GM23338 (cell line): ENCODE measurements at regions not wholly inside any gene's neighbourhood (a gene's known extent, or its start where the extent isn't known, plus 50 kb on each side); places are given as distances from the start of the nearest gene placed in this dataset.

Experiments used
- ATAC-seq: fragments of 200-7000 bp; cut with Tn5 transposase; 3 replicates; pipeline ENCODE4 v1.9.1; 2020
- DNase-seq: peaks from one replicate; pipeline ENCODE4 v3.0.0-alpha.2; 2015; ENCODE audit warnings: low spot score
- H2AFZ ChIP-seq: fragments of 200-600 bp; sonication (generic); 2 replicates; pipeline ENCODE4 v1.8.0; 2016; ENCODE audit warnings: antibody characterized with exemption, mild to moderate bottlenecking, moderate library complexity
- H3F3A ChIP-seq: fragments of 200-600 bp; sonication (generic); replicated peaks from 2 replicates; pipeline ENCODE4 v1.8.0; 2017; ENCODE audit warnings: antibody characterized with exemption, mixed run types, low read depth
- H3K27ac ChIP-seq: fragments of 200-600 bp; sonication (generic); 2 replicates; pipeline ENCODE4 v1.6.1; 2016; ENCODE audit warnings: low read depth
- H3K27me3 ChIP-seq: fragments of 200-600 bp; sonication (generic); 2 replicates; pipeline ENCODE4 v1.8.0; 2016; ENCODE audit warnings: mild to moderate bottlenecking, mixed run types, moderate library complexity; ENCODE audit not compliant: insufficient read depth
- H3K36me3 ChIP-seq: fragments of 200-600 bp; sonication (generic); 2 replicates; pipeline ENCODE4 v1.8.0; 2016; ENCODE audit warnings: mild to moderate bottlenecking; ENCODE audit not compliant: insufficient read depth
- H3K4me1 ChIP-seq: fragments of 200-600 bp; sonication (generic); 2 replicates; pipeline ENCODE4 v1.8.0; 2016; ENCODE audit warnings: mild to moderate bottlenecking, moderate library complexity; ENCODE audit not compliant: insufficient read depth
- H3K4me2 ChIP-seq: fragments of 200-600 bp; sonication (generic); 2 replicates; pipeline ENCODE4 v1.7.1; 2017; ENCODE audit warnings: mixed run types
- H3K4me3 ChIP-seq: fragments of 200-600 bp; sonication (generic); 2 replicates; pipeline ENCODE4 v1.6.1; 2016; ENCODE audit warnings: mixed run types
- H3K79me2 ChIP-seq: fragments of 200-600 bp; sonication (generic); replicated peaks from 2 replicates; pipeline ENCODE4 v1.8.0; 2017; ENCODE audit warnings: mild to moderate bottlenecking; ENCODE audit not compliant: insufficient read depth
- H3K9me2 ChIP-seq: fragments of 200-600 bp; sonication (generic); 2 replicates; pipeline ENCODE4 v1.8.0; 2017; ENCODE audit not compliant: insufficient read depth
- H4K20me1 ChIP-seq: fragments of 200-600 bp; sonication (generic); replicated peaks from 2 replicates; pipeline ENCODE4 v1.8.0; 2017; ENCODE audit warnings: mild to moderate bottlenecking; ENCODE audit not compliant: insufficient read depth
- H3K27ac Mint-ChIP-seq: 2 replicates; pipeline ENCODE4 v1.8.0; 2020; ENCODE audit warnings: inconsistent platforms, mild to moderate bottlenecking, moderate library complexity, mixed read lengths
- H3K27me3 Mint-ChIP-seq: 3 replicates; pipeline ENCODE4 v1.8.0; 2022; ENCODE audit warnings: low read depth, mild to moderate bottlenecking, moderate library complexity, mixed read lengths, inconsistent platforms; ENCODE audit not compliant: insufficient read depth, poor library complexity
- H3K36me3 Mint-ChIP-seq: 3 replicates; pipeline ENCODE4 v1.8.0; 2021; ENCODE audit warnings: low read depth, mild to moderate bottlenecking, inconsistent platforms, moderate library complexity, mixed read lengths
- H3K4me1 Mint-ChIP-seq: 3 replicates; pipeline ENCODE4 v1.8.0; 2020; ENCODE audit warnings: mild to moderate bottlenecking, inconsistent platforms, mixed read lengths
- H3K4me3 Mint-ChIP-seq: 3 replicates; pipeline ENCODE4 v1.8.0; 2021; ENCODE audit warnings: moderate library complexity, mild to moderate bottlenecking, inconsistent platforms, mixed read lengths
- H3K9me3 Mint-ChIP-seq: 3 replicates; pipeline ENCODE4 v1.8.0; 2020; ENCODE audit warnings: moderate library complexity, mild to moderate bottlenecking, inconsistent platforms, mixed read lengths
- CREB1 ChIP-seq: fragments of 250-450 bp; sonication (Bioruptor Pico); IDR thresholded peaks from 2 replicates; pipeline ENCODE4 v1.5.0; 2020; ENCODE audit warnings: low read depth, mild to moderate bottlenecking, moderate library complexity
- CTCF ChIP-seq, 2 experiments: fragments of 200-600 bp in 1 of 2; sonication (generic) in 1 of 2; conservative IDR thresholded peaks; 2 replicates each; pipeline versions ENCODE4 v1.5.1 to v1.6.1; 2016 to 2017; ENCODE audit warnings: antibody characterized with exemption in 2 of 2, low read depth in 2 of 2, mild to moderate bottlenecking in 2 of 2, moderate library complexity in 1 of 2
- ETS1 ChIP-seq: IDR thresholded peaks from 2 replicates; pipeline ENCODE4 v1.6.1; 2016; ENCODE audit warnings: antibody characterized with exemption
- JUNB ChIP-seq: IDR thresholded peaks from one replicate; pipeline ENCODE4 v1.6.1; 2016; ENCODE audit warnings: antibody characterized with exemption; ENCODE audit not compliant: unreplicated experiment
- NANOG ChIP-seq: IDR thresholded peaks from 2 replicates; pipeline ENCODE4 v1.6.1; 2016; ENCODE audit warnings: antibody characterized with exemption, borderline replicate concordance
- POLR2AphosphoS5 ChIP-seq: IDR thresholded peaks from 2 replicates; pipeline ENCODE4 v1.6.1; 2016; ENCODE audit warnings: antibody characterized with exemption, low read depth
- REST ChIP-seq: IDR thresholded peaks from one replicate; pipeline ENCODE4 v1.6.1; 2018; ENCODE audit warnings: antibody characterized with exemption; ENCODE audit not compliant: unreplicated experiment
- STAT1 ChIP-seq: IDR thresholded peaks from one replicate; pipeline ENCODE4 v1.6.1; 2016; ENCODE audit warnings: antibody characterized with exemption; ENCODE audit not compliant: unreplicated experiment
- ZNF462 ChIP-seq: fragments of 250-450 bp; sonication (Bioruptor Pico); IDR thresholded peaks from 2 replicates; pipeline ENCODE4 v1.5.0; 2020; ENCODE audit warnings: mild to moderate bottlenecking, moderate library complexity

GRCh38 chr3:150293401-150294001 lies 114.6 kb upstream of the TSC22D2 start (continued):
- no peak for TF ChIP-seq ZNF462 (CRISPR knock-in tag)
- TF ChIP-seq CTCF (conservative IDR thresholded peaks at IDR 0.05; ENCODE audit: low read depth in 2 of 2): no peak
- no peak for TF ChIP-seq JUNB
- no peak for TF ChIP-seq CREB1 (CRISPR knock-in tag)

GRCh38 chr3:150292891-150293290 lies 115.2 kb upstream of the TSC22D2 start:
- H2AFZ ChIP-seq: no peak overlapping the region
- TF ChIP-seq POLR2AphosphoS5 (no peak), REST (no peak), ETS1 (no peak), STAT1 (no peak), NANOG (no peak)

More at GRCh38 chr3:150292891-150293290, 115.2 kb upstream of the TSC22D2 start:
- no peaks in the 10 kb centered on the region for H3K36me3 Mint-ChIP-seq
- H3K27ac Mint-ChIP-seq: no peak overlapping the region
- H3K4me3 ChIP-seq: no peak overlapping the region
- H3F3A ChIP-seq: no peaks in the 10 kb centered on the region
- H3K9me3 Mint-ChIP-seq: no peaks in the 10 kb centered on the region
- no peaks in the 10 kb centered on the region for H3K36me3 ChIP-seq
- DNase-seq (no peak), ATAC-seq (no peak)
- H3K9me2 ChIP-seq: 0 out of 2 replicates have a peak, but pooled peaks cover 3% of the 10 kb centered on the region
- no peak overlapping the region for H3K27ac ChIP-seq
- H4K20me1 ChIP-seq: no peaks in the 10 kb centered on the region
- H3K4me1 Mint-ChIP-seq: peaks cover 27% of the 10 kb centered on the region
- H3K79me2 ChIP-seq: no peaks in the 10 kb centered on the region
- H3K4me2 ChIP-seq: no peak overlapping the region
- no peaks in the 10 kb centered on the region for H3K27me3 ChIP-seq
- H3K4me1 ChIP-seq: peaks cover 27% of the 10 kb centered on the region
- H3K27me3 Mint-ChIP-seq: no peaks in the 10 kb centered on the region
- H3K4me3 Mint-ChIP-seq: no peak overlapping the region
